SK-N-SH (cell line): ENCODE measurements at regions not wholly inside any gene's neighbourhood (a gene's known extent, or its start where the extent isn't known, plus 50 kb on each side); places are given as distances from the start of the nearest gene placed in this dataset.

ENCODE experiments used
- CTCF ChIA-PET: fragments of 300-600, 350-600 bp; formaldehyde crosslinking; extraction: SDS; loops from one replicate; lab custom pipeline; 2021; lab: Yijun Ruan, JAX
- POLR2A ChIA-PET: fragments of 350-600 bp; sonication (Branson Sonifier 250); formaldehyde crosslinking; extraction: SDS; loops from one replicate; lab custom pipeline; 2020; ENCODE audit warnings: antibody characterized with exemption, inconsistent platforms; lab: Yijun Ruan, JAX
- DNase-seq: peaks from one replicate; pipeline ENCODE4 v3.0.0; 2012
- H2AFZ ChIP-seq: fragments of 200-600 bp; sonication (generic); 2 replicates; pipeline ENCODE4 v1.8.1; 2016; ENCODE audit warnings: antibody characterized with exemption, mild to moderate bottlenecking, low read depth
- H3F3A ChIP-seq: fragments of 200-600 bp; sonication (generic); replicated peaks from 2 replicates; pipeline ENCODE3; 2016; ENCODE audit warnings: antibody characterized with exemption, mild to moderate bottlenecking; ENCODE audit not compliant: insufficient read depth
- H3K27ac ChIP-seq, 2 experiments: fragments of 200-500 bp in 1 of 2; fragments of 200-600 bp in 1 of 2; sonication (Bioruptor generic) in 1 of 2; sonication (generic), shearing (Covaris generic) in 1 of 2; 2 replicates each; pipeline versions ENCODE4 v1.5.1 to v1.6.1; 2014 to 2016; ENCODE audit warnings: low read depth in 2 of 2, inconsistent platforms in 1 of 2, low read length in 1 of 2, mild to moderate bottlenecking in 1 of 2, mixed read lengths in 1 of 2
- H3K27me3 ChIP-seq: fragments of 200-600 bp; sonication (generic), shearing (Covaris generic); 2 replicates; pipeline ENCODE4 v1.6.1; 2016; ENCODE audit warnings: mixed run types; ENCODE audit not compliant: insufficient read depth
- H3K36me3 ChIP-seq, 2 experiments: fragments of 200-500 bp in 1 of 2; fragments of 200-600 bp in 1 of 2; sonication (Bioruptor generic) in 1 of 2; sonication (generic) in 1 of 2; replicated peaks in 1 of 2; 2 replicates each; pipeline versions ENCODE3 to v1.5.1; 2014 to 2016; ENCODE audit warnings: low read length in 1 of 2, mild to moderate bottlenecking in 1 of 2; ENCODE audit not compliant: insufficient read depth in 2 of 2, control insufficient read depth in 1 of 2
- H3K4me1 ChIP-seq, 2 experiments: fragments of 200-500 bp in 1 of 2; fragments of 200-600 bp in 1 of 2; sonication (Bioruptor generic) in 1 of 2; sonication (generic), shearing (Covaris generic) in 1 of 2; 2 replicates each; pipeline versions ENCODE4 v1.5.1 to v1.6.1; 2014 to 2016; ENCODE audit warnings: low read depth in 1 of 2, low read length in 1 of 2, mixed run types in 1 of 2; ENCODE audit not compliant: insufficient read depth in 2 of 2, control insufficient read depth in 1 of 2
- H3K4me2 ChIP-seq: fragments of 200-600 bp; sonication (generic), shearing (Covaris generic); 2 replicates; pipeline ENCODE4 v1.6.1; 2017; ENCODE audit warnings: mixed run types
- H3K4me3 ChIP-seq, 2 experiments: fragments of 200-500 bp in 1 of 2; fragments of 200-600 bp in 1 of 2; sonication (Bioruptor generic) in 1 of 2; sonication (generic), shearing (Covaris generic) in 1 of 2; 2 replicates each; pipeline versions ENCODE4 v1.5.1 to v1.8.1; 2014 to 2016; ENCODE audit warnings: low read depth in 2 of 2, inconsistent platforms in 1 of 2, low read length in 1 of 2, mild to moderate bottlenecking in 1 of 2, mixed read lengths in 1 of 2, moderate library complexity in 1 of 2
- H3K79me2 ChIP-seq: fragments of 200-600 bp; sonication (generic); 2 replicates; pipeline ENCODE4 v1.8.1; 2017; ENCODE audit warnings: mild to moderate bottlenecking; ENCODE audit not compliant: insufficient read depth
- H3K9ac ChIP-seq: fragments of 200-600 bp; sonication (generic); 2 replicates; pipeline ENCODE4 v1.6.1; 2017; ENCODE audit warnings: mixed run types
- H3K9me2 ChIP-seq: fragments of 200-600 bp; sonication (generic); 2 replicates; pipeline ENCODE4 v1.6.1; 2017; ENCODE audit warnings: mixed run types
- H3K9me3 ChIP-seq: fragments of 200-600 bp; sonication (generic); 2 replicates; pipeline ENCODE4 v1.6.1; 2017; ENCODE audit warnings: mixed run types, mild to moderate bottlenecking, moderate library complexity
- H4K20me1 ChIP-seq: fragments of 200-600 bp; sonication (generic); 2 replicates; pipeline ENCODE4 v1.6.1; 2017; ENCODE audit warnings: mild to moderate bottlenecking, mixed run types; ENCODE audit not compliant: insufficient read depth
- EZH2phosphoT487 ChIP-seq: fragments of 200-600 bp; sonication (generic); IDR thresholded peaks from 2 replicates; pipeline ENCODE4 v1.6.1; 2017; ENCODE audit warnings: low read depth, mixed run types, mild to moderate bottlenecking, antibody characterized with exemption, moderate library complexity, borderline replicate concordance
- FOSL2 ChIP-seq: IDR thresholded peaks from 2 replicates; pipeline ENCODE4 v1.4.0; 2012; ENCODE audit warnings: low read depth, mild to moderate bottlenecking, moderate library complexity, borderline replicate concordance
- FOXJ3 ChIP-seq: sonication (generic); formaldehyde crosslinking; IDR thresholded peaks from 2 replicates; pipeline ENCODE4 v1.5.1; 2020; ENCODE audit warnings: mild to moderate bottlenecking, missing genetic modification reagents
- GABPA ChIP-seq: IDR thresholded peaks from 2 replicates; pipeline ENCODE4 v1.4.0; 2012; ENCODE audit warnings: low read depth, mild to moderate bottlenecking
- GATA2 ChIP-seq: sonication (generic); formaldehyde crosslinking; IDR thresholded peaks from 2 replicates; pipeline ENCODE4 v1.5.0; 2020; ENCODE audit warnings: mild to moderate bottlenecking, missing genetic modification reagents
- JUND ChIP-seq: IDR thresholded peaks from 2 replicates; pipeline ENCODE4 v1.4.0; 2012
- MEF2A ChIP-seq: IDR thresholded peaks from 2 replicates; pipeline ENCODE4 v1.4.0; 2012; ENCODE audit warnings: low read depth, borderline replicate concordance
- NRF1 ChIP-seq: IDR thresholded peaks from 2 replicates; pipeline ENCODE4 v1.6.1; 2012; ENCODE audit warnings: low read depth, mild to moderate bottlenecking, low read length
- PBX3 ChIP-seq: IDR thresholded peaks from 2 replicates; pipeline ENCODE4; 2012
- RCOR1 ChIP-seq: fragments of 150-350 bp; IDR thresholded peaks from 2 replicates; pipeline ENCODE4 v1.6.1; 2017; ENCODE audit warnings: antibody characterized with exemption, low read length
- RXRA ChIP-seq: IDR thresholded peaks from 2 replicates; pipeline ENCODE4 v1.4.0; 2012; ENCODE audit warnings: low read depth, mild to moderate bottlenecking, borderline replicate concordance
- YY1 ChIP-seq: IDR thresholded peaks from 2 replicates; pipeline ENCODE4 v1.4.0; 2012; ENCODE audit warnings: low read depth, mild to moderate bottlenecking
- ZBTB33 ChIP-seq: IDR thresholded peaks from 2 replicates; pipeline ENCODE4 v1.4.0; 2012; ENCODE audit warnings: low read depth, borderline replicate concordance
- WGBS: methylation state at CpG from one replicate; pipeline ENCODE4 v1.1.6; 2017; ENCODE audit warnings: low lambda C conversion rate; 5-methylcytosine and 5-hydroxymethylcytosine counted together
- TF ChIP-seq, protein P1 (sequence below): fragments of 150-350 bp; IDR thresholded peaks from 2 replicates; pipeline ENCODE4 v1.6.1; 2017; ENCODE audit warnings: antibody characterized with exemption, low read length, low read depth, borderline replicate concordance
- TF ChIP-seq, protein P2 (sequence below): fragments of 150-350 bp; IDR thresholded peaks from 2 replicates; pipeline ENCODE4 v1.6.1; 2016; ENCODE audit warnings: mild to moderate bottlenecking, low read depth, low read length

DNA sequence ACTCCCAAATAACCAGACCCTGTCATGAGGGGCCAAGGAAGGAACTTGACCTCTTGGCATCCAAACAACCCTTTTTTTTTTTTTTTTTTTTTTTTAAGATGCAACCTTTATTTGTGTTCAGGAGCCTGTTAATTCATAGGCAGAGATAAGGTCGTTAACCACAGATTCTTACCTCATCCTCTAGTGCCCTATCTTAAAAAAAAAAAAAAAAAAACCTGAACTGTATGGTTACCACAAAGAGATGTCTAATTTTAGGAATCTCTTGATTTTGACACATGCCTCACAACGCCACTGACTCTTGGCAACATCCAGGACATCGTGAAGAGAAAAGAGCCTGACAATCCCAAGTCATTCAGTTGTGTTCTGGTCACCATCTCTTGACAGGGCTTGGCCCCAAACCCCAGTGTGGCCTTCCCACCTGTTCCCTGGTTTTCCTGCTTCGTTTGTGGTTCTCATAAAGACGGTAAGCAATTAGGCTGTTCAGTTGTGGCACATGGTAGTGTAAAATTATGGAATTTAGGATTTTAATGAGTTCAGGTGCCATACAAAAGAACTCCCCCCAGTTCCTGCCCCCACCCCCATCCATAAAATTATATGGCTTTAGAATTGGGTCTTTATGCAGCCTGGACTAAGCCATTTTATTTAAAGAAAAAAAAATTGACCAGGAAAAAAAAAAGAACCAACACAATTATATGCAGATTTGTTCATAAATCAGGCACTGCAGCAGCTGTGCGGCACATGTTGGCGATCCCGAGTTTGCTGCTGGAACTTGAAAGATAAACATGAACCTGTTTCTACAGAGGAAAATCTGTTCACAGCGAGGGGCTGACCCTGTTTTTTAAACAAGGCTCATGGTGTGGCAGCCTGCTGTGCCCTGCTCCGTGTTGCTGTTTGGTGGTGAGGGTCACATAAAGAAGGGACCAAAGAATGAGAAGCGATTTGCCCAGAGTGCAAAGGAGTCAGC lies 267.8 kb upstream of the CLINT1 start:
- H3F3A ChIP-seq: no peaks in the 10 kb centered on the region
- no peak overlapping the region for H3K9ac ChIP-seq
- no peaks in the 10 kb centered on the region for H4K20me1 ChIP-seq
- H2AFZ ChIP-seq: no peak overlapping the region
- TF ChIP-seq MEF2A (no peak), YY1 (no peak), FOXJ3 (CRISPR knock-in tag) (no peak)
- no peak overlapping the region for H3K4me3 ChIP-seq
- peaks cover 0 to 5% of the 10 kb centered on the region in 2 experiments; a peak in 1 of 4 replicates for H3K4me1 ChIP-seq
- ChIA-PET POLR2A (no interaction called here), CTCF (interaction anchor here (1.6 kb wide), 1 partner anchor 13 kb away, joined by 3 read pairs; no protein-coding TSS in a partner anchor)
- no peak overlapping the region for H3K4me2 ChIP-seq
- DNase-seq: no peak
- no peaks in the 10 kb centered on the region for H3K9me2 ChIP-seq
- no peaks in the 10 kb centered on the region for H3K79me2 ChIP-seq
- no peaks in the 10 kb centered on the region for H3K9me3 ChIP-seq
- H3K27ac ChIP-seq: no peak overlapping the region
- no peaks in the 10 kb centered on the region for H3K36me3 ChIP-seq
- WGBS: 47% methylated on average over 11 of the region's 11 CpGs
- no peaks in the 10 kb centered on the region for H3K27me3 ChIP-seq

DNA sequence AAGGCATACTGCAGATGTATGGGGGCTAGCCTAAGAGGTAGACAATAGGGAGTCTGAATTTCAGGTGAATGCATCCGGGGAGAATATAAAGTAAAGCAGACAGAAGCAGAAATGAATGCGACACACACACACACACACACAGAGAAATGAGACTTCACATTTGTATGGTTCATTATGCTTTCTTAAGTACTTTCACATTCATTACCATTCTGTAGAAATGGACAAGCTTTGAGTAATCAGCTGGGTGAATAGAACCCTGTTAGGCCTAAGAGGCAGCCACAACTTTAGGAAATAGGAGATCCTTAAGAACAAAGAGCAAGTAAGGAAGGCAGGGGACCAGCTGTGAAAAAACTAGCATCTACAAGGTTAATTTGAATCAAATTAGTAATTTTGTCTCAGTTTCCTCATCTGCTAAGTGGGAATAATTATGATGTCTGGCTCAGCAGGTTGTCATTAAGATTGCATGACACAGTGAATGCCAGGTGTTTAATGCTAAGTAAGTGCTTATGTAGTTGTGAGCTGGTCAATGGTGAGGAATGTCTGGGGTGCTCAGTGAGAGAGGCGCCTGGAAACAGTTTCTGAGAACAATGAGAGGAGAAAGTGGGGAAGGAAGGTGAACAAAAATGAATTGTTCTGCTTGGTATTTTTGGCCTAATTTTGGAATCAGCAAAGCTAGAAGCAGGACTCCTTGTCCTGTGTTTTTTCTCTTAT lies 265.8 kb upstream of the CLINT1 start:
- no peak overlapping the region for H3K4me2 ChIP-seq
- no peaks in the 10 kb centered on the region for H3K79me2 ChIP-seq
- POLR2A ChIA-PET: no interaction called here
- CTCF ChIA-PET: interaction anchor here (0.8 to 1.6 kb wide), 4 partner anchors 11 to 982 kb away, joined by 3 to 4 read pairs (median 3); no protein-coding TSS in a partner anchor
- no peak for DNase-seq
- peaks cover 7% of the 10 kb centered on the region for H3F3A ChIP-seq
- no peaks in the 10 kb centered on the region for H3K9me2 ChIP-seq
- no peaks in the 10 kb centered on the region for H3K27me3 ChIP-seq
- H3K27ac ChIP-seq: no peak overlapping the region
- no peaks in the 10 kb centered on the region for H4K20me1 ChIP-seq
- H2AFZ ChIP-seq: no peak overlapping the region
- TF ChIP-seq RCOR1 (no peak), GATA2 (CRISPR knock-in tag) (no peak), PBX3 (no peak), GABPA (no peak), FOXJ3 (CRISPR knock-in tag) (no peak), FOSL2 (no peak), ZBTB33 (no peak), JUND (no peak), RXRA (no peak), NRF1 (no peak), EZH2phosphoT487 (no peak)
- TF ChIP-seq, protein P1, sequence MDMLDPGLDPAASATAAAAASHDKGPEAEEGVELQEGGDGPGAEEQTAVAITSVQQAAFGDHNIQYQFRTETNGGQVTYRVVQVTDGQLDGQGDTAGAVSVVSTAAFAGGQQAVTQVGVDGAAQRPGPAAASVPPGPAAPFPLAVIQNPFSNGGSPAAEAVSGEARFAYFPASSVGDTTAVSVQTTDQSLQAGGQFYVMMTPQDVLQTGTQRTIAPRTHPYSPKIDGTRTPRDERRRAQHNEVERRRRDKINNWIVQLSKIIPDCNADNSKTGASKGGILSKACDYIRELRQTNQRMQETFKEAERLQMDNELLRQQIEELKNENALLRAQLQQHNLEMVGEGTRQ: no peak
- TF ChIP-seq, protein P2, sequence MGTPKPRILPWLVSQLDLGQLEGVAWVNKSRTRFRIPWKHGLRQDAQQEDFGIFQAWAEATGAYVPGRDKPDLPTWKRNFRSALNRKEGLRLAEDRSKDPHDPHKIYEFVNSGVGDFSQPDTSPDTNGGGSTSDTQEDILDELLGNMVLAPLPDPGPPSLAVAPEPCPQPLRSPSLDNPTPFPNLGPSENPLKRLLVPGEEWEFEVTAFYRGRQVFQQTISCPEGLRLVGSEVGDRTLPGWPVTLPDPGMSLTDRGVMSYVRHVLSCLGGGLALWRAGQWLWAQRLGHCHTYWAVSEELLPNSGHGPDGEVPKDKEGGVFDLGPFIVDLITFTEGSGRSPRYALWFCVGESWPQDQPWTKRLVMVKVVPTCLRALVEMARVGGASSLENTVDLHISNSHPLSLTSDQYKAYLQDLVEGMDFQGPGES: no peak
- H3K4me3 ChIP-seq: no peak overlapping the region
- no peaks in the 10 kb centered on the region for H3K36me3 ChIP-seq
- no peaks in the 10 kb centered on the region for H3K9me3 ChIP-seq
- H3K9ac ChIP-seq: no peak overlapping the region
- H3K4me1 ChIP-seq: peaks cover 0 to 5% of the 10 kb centered on the region in 2 experiments; a peak in 1 of 4 replicates
- 79% methylated on average over 3 of the region's 3 CpGs for WGBS
